ENCODE measurements at regions not wholly inside any gene's neighbourhood (a gene's known extent, or its start where the extent isn't known, plus 50 kb on each side); places are given as distances from the start of the nearest gene placed in this dataset.
"Not testable (repeated sequence)": the region's sequence is repeated elsewhere in the genome, so short reads cannot be mapped to it uniquely, and the experiment has no call there.

DNA sequence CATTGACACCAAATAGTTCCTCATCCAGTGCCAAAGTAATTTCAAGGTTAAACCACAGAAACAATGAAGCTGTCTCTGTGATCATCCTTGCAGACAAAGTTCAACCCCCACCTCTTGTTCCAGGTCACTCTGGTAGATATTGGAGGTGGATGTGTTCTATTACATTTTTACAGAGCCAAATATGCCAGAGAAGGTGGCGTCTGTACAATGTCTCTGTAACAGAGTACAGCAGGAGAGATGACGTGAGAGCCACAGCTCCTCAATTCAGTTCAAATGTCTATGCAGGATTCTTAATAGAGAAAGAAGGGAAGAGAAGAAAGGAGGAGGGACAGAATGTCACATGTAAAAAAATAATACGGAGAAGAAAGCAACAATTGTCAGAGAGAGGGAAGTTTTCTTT lies 268.3 kb upstream of the OR4E1 start:
- no peak for DNase-seq

DNA sequence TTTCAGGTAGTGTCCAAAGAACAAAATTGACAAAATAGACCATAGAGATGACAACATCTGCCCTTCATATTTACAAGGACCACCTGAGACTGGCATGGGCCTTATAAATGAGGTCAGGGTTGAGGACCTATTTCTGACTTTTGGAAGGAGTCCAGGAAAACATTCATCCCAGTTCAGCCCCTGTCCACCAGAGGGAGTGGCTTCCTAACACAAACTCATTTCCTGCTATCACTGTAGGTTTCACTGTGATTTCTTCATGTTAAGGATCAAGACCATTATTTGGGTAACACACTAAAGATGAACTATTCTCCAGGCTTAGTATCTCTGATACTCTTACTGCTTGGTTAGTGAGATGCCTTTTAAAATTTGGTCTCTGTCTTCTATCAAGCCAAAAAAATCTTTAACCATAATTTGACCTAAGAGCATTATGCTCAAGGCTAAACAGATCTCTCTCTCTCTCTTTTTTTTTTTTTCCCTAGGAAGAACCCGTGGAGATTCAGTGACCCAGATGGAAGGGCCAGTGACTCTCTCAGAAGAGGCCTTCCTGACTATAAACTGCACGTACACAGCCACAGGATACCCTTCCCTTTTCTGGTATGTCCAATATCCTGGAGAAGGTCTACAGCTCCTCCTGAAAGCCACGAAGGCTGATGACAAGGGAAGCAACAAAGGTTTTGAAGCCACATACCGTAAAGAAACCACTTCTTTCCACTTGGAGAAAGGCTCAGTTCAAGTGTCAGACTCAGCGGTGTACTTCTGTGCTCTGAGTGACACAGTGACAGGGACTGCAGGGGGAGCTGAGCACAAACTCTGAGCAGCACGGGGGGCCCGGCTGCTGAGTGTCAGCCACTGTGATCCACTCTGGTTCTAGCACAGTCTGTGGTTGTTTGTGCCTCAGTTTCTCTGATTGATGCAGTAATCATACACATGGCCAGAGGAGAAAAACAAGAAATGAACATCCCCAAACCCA lies 267.6 kb upstream of the OR4E1 start:
- DNase-seq = peak in 1 of 2 experiments; percentile 26

DNA sequence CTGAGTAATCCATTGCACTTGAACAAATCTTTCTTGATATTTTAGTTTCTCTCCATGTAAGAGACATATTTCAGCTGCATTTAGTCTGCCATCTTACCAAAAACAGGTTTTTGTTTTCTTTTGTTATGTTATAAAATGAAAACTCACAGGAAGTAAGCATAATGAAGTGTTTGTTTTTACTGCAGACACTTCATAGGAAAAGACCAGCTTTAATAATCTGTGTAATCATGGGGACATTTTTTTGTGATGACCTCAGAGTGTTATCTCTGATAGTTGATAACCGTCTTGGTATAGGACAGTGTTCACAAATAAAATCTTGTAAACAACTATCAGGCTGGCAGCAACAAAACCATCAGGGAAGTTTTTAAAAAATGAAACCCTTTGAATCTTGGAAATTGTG lies 266.2 kb upstream of the OR4E1 start:
- DNase-seq = no peak

DNA sequence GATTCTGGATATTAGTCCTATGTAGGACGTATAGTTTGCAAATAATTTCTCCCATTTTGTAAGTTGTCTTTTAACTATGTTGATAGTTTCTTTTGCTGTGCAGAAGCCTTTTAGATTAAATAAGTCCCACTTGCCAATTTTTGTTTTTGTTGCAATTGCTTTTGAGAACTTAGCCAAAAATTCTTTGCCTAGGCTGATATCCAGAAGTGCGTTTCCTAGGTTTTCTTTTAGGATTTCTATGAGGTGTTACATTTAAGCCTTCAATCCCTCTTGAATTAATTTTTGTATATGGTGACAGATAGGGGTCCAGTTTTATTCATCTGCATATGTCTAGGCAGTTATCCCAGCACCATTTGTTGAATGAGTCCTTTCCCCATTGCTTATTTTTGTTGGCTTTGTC lies 264.4 kb upstream of the OR4E1 start:
- DNase-seq = no peak

DNA sequence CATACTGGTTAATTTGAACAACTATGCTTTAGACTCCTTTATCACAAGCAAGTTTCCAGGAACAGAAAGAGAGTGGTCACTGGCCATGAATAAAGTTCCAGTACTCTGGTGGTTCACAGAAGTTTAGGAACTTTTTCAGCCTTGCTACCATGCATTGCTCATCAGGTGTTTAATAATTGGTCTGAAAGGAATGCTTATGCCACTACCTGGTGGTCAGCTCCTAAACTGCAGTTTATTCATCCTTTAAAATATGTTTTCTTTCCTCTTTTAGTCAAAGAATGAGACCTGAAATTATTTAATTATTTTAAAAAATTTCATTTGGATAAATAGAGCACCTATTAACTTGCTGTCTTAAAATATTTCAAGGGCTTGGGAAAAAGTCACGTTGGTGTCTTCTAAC lies 260.1 kb upstream of the OR4E1 start:
- DNase-seq = no peak

DNA sequence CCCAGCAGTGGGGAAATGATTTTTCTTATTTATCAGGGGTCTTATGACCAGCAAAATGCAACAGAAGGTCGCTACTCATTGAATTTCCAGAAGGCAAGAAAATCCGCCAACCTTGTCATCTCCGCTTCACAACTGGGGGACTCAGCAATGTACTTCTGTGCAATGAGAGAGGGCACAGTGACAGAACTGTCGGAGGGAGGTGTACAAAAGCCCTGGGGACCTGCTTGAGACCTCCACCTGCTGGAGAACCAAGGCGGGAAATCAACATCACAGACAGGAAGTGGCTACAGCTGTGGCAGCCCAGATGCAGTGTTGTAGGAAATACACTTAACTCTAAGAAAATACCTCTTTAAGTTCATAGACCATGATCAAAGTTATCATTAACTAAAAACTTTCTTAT lies 250.9 kb upstream of the OR4E1 start:
- DNase-seq = no peak

DNA sequence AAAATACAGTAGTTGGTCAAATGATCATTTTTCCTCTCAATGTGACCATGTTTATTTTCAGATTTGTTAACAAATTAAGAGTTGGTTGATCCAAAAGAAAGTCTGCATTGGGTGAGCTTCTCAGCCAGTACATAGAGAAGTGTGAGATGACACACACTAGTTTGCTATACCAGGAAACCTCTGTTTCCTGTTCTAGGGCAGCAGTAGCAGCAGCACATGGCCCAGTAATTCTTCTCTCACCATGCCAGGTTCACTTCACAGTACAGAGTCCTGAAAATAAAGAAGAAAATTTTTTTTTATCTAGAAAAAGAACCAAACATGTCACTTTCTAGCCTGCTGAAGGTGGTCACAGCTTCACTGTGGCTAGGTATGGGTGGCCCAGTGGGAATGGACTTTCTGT lies 250.2 kb upstream of the OR4E1 start:
- DNase-seq = no peak

DNA sequence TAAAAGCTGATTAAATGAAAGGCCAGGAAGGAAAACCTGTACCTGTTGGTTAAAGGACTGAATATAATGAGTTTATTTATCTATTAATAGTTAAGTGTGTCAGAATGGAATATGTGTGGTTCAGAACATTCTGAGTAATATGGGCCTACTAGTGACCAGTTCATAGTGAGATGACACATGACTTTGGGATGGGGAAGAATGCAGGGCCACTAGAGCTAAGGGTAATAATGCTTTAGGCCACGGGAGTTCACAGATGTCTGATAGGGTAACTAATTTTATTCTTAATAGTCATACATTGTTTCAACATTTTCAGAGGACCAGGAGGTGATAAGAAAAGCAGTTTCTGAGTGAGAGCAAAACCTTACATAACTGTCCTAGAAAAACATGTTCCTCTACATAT lies 247.8 kb upstream of the OR4E1 start:
- DNase-seq = no peak

DNA sequence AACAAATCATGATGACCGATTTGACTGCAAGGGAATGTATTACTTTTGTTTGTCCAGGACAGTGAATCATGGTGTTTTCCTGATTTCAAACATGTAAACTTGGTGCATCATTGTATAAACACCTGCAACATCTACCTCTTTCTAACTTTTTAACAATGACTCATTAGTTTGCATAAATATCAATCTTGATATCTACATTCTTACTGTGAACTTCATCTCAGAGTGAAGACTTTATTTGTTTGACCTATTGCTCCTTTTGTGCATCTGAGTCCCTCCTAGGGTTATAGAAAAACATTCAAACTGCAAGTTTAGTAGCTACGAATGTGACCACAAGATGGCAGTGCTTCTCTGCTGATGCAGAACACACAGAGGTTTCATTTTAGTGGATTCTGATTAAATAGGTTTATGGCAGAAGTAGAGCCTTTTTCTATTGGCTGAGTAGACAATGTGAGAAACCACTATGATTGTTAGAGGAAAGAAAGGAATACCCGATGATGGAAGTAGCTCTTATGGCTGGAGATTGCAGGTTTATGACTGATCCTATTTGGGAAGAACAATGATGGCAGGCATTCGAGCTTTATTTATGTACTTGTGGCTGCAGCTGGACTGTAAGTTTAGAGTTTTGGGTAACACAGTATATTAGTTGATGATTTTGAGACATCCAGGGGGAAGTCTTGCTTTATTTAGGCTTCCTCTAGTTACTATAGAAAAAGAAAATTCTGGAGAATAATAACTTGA lies 244.2 kb upstream of the OR4E1 start:
- DNase-seq = peak in 1 of 2 experiments; percentile 46

DNA sequence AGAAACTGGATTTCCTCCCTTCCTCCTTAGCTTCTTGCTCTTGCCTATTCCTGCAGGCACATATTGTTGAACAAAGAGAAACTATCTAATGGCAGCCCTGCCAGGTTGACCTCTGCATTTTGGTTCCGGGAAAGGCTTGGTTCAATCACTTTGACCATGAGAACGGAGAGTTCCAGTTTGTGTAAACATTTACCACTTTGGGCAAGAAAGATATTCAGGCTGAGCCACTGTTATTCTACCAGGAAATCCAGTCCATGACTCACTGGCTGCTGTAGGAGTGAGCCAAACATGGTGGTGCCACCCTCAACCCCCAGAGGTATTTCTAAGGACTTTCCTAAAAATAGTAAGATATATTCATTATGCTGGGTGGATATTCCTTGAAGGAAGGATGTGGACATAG lies 242.2 kb upstream of the OR4E1 start:
- no peak for DNase-seq

DNA sequence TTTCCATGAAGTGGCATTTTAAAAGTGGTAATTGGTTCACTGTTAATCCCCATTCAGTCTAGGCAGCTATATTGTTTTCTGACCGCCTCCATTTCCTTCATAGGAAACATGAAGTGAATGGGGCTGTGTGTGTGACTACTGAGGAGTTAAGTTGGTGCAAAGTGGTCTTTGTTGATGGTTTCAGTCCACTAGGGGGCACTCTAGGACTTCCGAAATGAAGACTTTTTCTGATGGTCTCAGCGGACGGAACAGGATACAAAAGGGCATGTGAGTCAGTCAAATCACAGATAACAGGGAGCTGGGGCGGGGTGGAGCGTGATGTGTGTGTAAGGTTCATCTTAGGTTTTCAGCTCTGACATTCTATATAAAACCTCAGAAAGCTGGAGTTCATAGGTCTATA lies 240.1 kb upstream of the OR4E1 start:
- peak; percentile 47 to 63 for DNase-seq

DNA sequence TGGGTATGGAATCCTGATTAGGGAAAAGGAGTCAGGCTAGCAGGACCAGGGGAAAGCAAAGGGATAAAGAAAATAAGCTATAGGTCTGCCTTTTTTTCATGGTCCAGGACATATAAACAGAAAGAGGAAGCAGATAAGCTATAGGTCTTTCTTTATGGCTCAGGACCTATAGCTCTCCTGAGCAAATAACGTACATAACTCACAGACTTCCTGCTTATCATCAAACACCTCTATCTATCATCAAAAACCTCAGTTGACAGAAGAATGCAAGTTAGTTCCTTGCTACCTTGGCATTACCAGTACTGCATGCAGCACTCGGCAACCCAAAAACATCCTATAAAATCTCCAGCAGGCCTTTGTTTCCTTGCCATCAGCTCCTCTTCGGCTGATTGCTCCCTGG lies 238.7 kb upstream of the OR4E1 start:
- no peak for DNase-seq

DNA sequence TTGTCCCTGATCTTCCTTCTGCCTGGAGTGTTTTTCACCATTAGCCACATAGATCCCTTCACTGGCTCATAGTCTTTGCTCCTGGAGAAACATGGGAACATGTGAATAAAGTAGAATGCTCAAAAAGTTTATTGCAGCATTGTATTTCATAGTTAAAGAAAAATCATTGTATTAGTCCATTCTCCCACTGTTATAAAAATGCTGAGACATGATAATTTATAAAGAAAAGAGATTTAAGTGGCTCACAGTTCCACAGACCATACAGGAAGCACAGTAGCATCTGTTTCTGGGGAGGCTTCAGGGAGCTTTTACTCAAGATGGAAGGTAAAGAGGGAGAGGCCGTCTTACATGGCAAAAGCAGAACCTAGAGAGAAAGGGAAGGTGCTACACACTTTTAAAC lies 238.3 kb upstream of the OR4E1 start:
- no peak for DNase-seq

DNA sequence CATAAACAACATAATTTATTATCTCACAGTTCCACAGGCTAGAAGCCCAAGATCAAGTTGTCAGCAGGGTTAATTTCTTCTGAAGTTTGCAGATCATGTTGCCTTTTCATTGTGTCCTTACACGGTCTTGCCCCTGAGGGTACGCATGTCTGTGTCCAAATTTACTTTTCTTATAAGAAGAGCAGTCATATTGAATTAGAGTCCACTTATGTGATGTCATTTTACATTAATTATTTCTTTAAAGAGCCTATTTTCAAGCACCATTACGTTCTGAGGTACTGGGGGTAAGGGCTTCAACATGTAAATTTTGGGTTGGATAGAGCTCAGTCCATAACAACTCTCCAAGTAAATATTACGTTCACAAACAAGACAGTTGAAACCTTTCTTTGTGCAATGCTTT lies 236.6 kb upstream of the OR4E1 start:
- no peak for DNase-seq

DNA sequence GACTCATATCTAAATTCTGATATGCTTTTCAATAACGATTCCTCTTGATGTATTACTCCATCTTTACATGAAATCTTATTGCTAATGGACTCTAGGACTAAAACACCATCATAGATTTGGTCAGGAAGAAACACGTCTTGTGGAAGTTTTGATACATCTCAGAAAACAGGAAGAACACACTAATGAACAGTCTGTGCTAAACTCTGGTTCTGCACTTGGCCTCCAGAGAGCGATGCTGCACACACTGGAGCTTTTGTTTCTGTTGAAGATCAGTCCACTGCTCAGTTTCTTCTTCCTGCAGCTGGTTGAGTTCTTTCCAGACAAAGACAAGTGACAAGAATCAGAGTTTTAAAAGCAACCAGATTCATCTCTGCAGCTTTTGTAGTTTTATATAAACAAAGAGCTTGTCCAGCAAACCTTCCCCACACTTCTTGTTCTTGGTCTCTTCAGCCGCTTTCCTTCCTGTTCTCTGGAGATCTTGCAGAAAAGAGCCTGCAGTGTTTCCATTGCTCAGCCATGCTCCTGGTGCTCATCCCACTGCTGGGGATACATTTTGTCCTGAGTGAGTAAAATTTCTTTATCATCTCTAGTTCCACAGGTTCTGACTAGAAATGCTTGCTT lies 229.1 kb upstream of the OR4E1 start:
- no peak for DNase-seq

DNA sequence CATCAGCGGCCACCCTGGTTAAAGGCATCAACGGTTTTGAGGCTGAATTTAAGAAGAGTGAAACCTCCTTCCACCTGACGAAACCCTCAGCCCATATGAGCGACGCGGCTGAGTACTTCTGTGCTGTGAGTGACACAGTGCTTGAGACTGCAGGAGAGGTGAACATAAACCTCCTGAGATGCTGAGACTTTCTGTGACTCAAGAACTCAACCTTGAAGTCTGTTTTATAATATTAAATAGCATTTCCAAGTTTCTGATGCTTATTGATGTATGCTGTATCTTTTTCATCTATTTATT lies 221.2 kb upstream of the OR4E1 start:
- not testable (repeated sequence) for DNase-seq

DNA sequence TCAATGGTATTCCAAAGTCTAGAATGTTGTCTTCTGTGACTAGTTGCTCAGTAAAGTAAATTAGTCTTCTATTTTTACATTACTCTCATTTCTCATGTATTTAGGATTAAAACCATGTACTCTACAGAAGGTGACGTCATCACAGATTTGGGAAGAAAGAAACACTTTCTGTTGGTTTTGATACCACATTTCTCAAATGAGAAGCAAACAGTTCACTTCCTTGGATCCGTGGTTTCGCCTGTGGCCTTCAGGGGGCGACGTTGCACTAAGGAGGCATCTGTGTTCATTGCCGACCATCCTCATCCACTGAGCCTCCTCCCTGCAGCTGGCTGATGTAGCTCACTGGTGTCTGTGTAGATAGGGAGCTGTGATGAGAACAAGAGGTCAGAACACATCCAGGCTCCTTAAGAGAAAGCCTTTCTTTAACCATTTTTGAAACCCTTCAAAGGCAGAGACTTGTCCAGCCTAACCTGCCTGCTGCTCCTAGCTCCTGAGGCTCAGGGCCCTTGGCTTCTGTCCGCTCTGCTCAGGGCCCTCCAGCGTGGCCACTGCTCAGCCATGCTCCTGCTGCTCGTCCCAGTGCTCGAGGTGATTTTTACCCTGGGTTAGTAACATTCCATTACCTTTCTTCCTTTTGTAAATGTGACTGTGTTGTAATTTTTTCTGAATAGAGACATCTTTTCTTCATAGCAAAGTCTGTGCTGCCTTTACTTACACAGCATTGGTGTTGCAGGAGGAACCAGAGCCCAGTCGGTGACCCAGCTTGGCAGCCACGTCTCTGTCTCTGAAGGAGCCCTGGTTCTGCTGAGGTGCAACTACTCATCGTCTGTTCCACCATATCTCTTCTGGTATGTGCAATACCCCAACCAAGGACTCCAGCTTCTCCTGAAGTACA lies 220.6 kb upstream of the OR4E1 start:
- DNase-seq = no peak

DNA sequence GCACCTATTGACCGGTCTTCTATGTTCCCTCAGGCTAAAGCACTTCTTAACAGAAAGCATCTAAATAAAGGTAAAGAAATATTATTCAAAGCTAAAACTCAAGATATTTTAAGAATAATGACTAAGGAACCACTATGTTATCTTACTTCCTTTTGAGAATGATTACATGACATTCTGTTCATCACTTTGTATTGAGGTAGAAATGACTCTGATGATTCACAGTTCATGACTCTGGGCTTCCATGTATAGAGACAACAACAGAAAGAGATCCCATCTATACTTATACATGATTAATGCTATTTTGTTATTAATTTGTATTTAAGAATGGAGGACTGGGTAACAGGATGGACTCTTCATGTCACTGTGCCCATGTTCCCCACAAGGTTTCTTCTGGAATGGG lies 218.3 kb upstream of the OR4E1 start:
- no peak for DNase-seq

DNA sequence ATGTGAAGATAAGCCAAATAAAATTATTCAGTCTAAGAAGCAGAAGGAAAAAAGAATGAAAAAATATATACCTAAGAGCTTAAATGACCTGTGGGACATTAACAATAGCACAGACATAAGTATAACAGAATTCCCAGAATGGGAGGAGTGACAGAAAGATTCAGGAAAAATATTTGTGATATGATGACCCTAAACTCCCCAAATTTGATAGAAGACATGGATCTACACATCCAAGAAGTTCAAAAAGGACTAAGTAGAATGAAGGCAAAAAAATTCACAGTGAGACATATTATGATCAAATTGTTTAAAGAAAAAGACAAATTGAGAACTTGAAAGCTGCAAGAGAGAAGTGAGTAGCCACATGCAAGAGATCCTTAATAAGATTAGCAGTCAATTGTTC lies 211.4 kb upstream of the OR4E1 start:
- DNase-seq = no peak

DNA sequence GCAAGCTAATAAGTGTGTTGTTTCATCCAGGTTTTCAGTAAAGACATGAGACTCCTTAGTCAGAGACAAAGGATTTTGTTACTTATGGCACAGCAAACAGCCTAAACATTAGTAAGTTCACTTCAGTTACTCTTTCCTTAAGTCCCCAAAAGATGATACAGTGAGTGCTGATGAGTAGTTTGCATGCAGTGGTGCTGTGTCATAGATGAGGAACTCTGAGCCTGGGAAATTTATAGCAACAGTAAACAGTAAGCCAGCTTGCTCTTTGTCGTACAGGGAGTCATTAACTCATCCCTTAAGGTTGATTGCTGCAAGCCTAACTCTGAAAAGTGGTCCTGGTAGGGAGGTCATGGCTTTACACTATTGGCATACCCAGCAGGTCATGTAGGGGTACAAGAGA lies 208.6 kb upstream of the OR4E1 start:
- DNase-seq = no peak

DNA sequence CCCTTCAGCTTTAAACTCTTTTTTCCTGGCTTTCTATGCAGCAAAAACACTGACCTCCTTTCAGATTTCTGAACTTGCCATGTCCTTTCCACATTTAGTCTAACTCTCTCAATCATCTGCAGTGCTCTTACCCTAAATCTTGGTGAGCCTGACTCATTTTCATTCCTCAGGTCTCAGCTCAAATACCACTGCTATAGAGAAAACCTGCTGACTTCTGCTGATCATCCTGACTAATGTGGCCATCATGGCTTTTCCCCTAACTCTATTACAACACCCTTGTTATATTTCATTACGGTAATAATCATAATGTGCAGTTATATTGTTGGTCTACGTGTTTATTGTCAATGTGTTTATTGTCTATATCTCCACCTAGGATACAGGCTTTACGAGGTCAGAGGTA lies 207.3 kb upstream of the OR4E1 start:
- no peak for DNase-seq

DNA sequence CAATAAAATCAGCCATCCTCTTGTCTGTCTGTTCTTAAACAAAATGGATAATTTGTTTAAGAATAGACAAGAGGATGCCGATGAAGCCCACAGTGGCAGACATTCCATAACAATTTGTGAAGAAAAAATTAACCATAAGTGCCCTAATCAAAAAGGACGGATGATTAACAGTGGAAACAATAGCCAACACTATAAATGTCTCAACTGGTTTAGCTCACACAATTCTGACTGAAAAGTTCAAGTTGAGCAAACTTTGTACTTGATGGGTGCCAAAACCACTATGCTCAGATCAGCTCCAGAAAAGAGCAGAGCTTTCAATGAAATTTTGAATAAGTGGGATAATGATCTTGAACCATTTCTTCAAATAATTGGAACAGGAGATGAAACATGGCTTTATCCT lies 202.2 kb upstream of the OR4E1 start:
- DNase-seq = no peak

DNA sequence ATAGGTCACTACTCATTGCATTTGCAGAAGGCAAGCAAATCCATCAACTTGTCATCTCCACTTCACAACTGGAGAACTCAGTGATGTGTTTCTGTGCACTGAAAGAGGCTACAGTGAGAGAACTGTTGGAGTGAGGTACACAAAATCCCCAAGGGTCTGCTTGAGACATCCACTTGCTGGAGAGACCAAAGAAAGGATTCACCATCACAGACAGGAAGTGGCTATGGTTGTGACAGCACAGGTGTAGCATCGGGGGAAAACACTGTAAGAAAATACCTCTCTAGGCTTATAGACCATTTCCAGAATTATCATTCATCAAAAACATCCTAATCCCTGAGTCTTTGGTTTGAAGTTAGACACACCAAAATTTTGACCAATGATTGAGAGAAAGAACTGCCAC lies 201.3 kb upstream of the OR4E1 start:
- no peak for DNase-seq

Data from NCI-H524 (cell line).